ENCODE measurements at regions not wholly inside any gene's neighbourhood (a gene's known extent, or its start where the extent isn't known, plus 50 kb on each side); places are given as distances from the start of the nearest gene placed in this dataset.

DNA sequence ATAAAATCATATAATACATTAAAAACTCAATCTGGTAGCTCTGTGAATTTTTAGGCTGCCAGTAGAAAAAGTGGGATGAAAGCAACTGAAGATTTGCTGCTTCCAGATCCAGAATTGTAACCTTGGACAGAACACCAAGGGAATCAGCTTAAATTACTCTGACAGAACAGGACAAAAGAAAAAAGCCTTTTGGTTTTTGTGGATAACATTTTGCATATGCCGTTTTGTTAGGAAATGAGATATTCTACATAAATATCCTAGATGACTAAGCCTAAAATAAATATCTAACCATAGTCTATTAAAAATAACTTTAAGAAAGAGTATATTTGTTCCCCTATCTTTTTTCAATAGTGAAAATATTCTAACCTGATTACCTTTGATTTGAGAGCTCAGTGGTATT lies 148.7 kb upstream of the DOCK10 start:
- no peaks in the 10 kb centered on the region for H3K36me3 Mint-ChIP-seq (ENCODE audit: low read depth, unreplicated experiment)
- H3K4me1 Mint-ChIP-seq (ENCODE audit: unreplicated experiment): no peaks in the 10 kb centered on the region

DNA sequence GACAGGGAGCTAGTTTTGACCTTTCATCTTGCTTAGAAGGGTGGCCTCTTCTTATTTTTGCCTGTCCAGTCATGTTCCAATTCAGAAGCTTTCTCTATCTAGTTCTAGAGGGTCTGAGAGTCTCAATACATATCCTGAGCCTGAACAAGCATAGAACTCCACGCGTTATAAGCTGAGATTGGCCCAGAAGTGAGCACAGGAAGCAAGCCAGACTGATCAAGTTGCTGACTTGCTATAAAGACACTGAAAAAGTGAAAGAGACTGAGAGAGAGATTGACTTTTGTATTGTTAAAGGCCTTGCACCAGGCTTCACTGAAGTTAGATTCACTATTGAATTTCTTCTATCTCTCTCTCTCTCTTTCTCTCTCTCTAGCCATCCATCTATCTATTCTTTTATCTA lies 142.7 kb upstream of the DOCK10 start:
- Mint-ChIP-seq H3K27ac (ENCODE audit: unreplicated experiment) (no peak overlapping the region), H3K4me3 (ENCODE audit: unreplicated experiment) (no peak overlapping the region), H3K27me3 (ENCODE audit: unreplicated experiment) (no peaks in the 10 kb centered on the region), H3K4me1 (ENCODE audit: unreplicated experiment) (no peaks in the 10 kb centered on the region), H3K9me3 (ENCODE audit: unreplicated experiment) (no peaks in the 10 kb centered on the region), H3K36me3 (ENCODE audit: low read depth, unreplicated experiment) (no peaks in the 10 kb centered on the region)
- no peak for DNase-seq (ENCODE audit: low spot score)
- TF ChIP-seq CTCF (IDR thresholded peaks at IDR 0.05; ENCODE audit: unreplicated experiment): no peak

More for the DNA sequence above, 148.7 kb upstream of the DOCK10 start:
- no peak overlapping the region for H3K4me3 Mint-ChIP-seq (ENCODE audit: unreplicated experiment)
- no peaks in the 10 kb centered on the region for H3K27me3 Mint-ChIP-seq (ENCODE audit: unreplicated experiment)
- no peak overlapping the region for H3K27ac Mint-ChIP-seq (ENCODE audit: unreplicated experiment)
- no peak for DNase-seq (ENCODE audit: low spot score)
- H3K9me3 Mint-ChIP-seq (ENCODE audit: unreplicated experiment): no peaks in the 10 kb centered on the region
- TF ChIP-seq CTCF (IDR thresholded peaks at IDR 0.05; ENCODE audit: unreplicated experiment): no peak

GRCh38 chr2:225182126-225182525 lies 139.9 kb upstream of the DOCK10 start:
- DNase-seq (ENCODE audit: low spot score): no peak
- Mint-ChIP-seq H3K36me3 (ENCODE audit: low read depth, unreplicated experiment) (no peaks in the 10 kb centered on the region), H3K9me3 (ENCODE audit: unreplicated experiment) (no peaks in the 10 kb centered on the region), H3K4me3 (ENCODE audit: unreplicated experiment) (no peak overlapping the region), H3K27ac (ENCODE audit: unreplicated experiment) (no peak overlapping the region), H3K4me1 (ENCODE audit: unreplicated experiment) (no peaks in the 10 kb centered on the region), H3K27me3 (ENCODE audit: unreplicated experiment) (peaks cover 4% of the 10 kb centered on the region)
- no peak for TF ChIP-seq CTCF (IDR thresholded peaks at IDR 0.05; ENCODE audit: unreplicated experiment)

DNA sequence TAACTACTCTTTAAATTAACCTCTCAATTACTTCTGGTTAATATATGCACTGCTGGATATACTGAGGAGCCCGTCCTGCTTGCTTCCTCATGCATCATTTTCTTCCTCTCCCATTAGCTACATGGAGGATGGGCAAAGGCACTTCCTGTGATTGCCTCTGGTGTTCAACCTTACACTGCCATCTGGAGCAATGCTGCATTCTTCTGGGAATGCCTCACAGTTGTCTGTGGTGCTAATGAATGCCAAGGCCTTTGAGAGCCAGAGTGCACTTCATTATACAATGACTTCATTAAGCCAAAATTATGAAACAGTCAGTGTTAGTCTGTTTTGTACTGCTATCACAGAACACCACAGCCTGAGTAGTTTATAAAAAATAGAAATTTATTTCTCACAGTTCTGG lies 134.8 kb upstream of the DOCK10 start:
- H3K9me3 Mint-ChIP-seq (ENCODE audit: unreplicated experiment): no peaks in the 10 kb centered on the region
- H3K27me3 Mint-ChIP-seq (ENCODE audit: unreplicated experiment): peaks cover 4% of the 10 kb centered on the region
- peaks cover 7% of the 10 kb centered on the region for H3K4me1 Mint-ChIP-seq (ENCODE audit: unreplicated experiment)
- H3K27ac Mint-ChIP-seq (ENCODE audit: unreplicated experiment): no peak overlapping the region
- no peak for TF ChIP-seq CTCF (IDR thresholded peaks at IDR 0.05; ENCODE audit: unreplicated experiment)
- H3K36me3 Mint-ChIP-seq (ENCODE audit: low read depth, unreplicated experiment): no peaks in the 10 kb centered on the region
- DNase-seq (ENCODE audit: low spot score): no peak
- no peak overlapping the region for H3K4me3 Mint-ChIP-seq (ENCODE audit: unreplicated experiment)

DNA sequence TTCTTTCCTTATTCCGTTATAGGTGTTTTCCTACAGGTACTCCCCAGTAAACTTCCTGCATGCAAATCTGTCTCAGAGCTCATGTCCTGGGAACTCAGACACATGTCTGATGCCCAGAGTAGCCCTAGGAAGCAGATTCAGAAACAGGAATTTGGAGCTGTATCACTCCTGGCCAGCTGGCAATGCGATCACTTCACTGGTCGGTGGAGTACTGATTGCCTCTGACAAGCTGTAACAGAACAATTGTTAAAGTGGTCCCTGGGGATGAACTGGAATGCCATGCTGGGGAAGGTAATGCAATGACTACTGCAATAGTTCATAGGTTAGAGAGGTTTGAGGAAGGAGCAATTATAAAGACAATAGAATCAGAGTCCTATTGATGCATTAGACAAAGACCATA lies 131.6 kb upstream of the DOCK10 start:
- peaks cover 4% of the 10 kb centered on the region for H3K27me3 Mint-ChIP-seq (ENCODE audit: unreplicated experiment)
- no peak for TF ChIP-seq CTCF (IDR thresholded peaks at IDR 0.05; ENCODE audit: unreplicated experiment)

More for the DNA sequence above, 131.6 kb upstream of the DOCK10 start:
- H3K36me3 Mint-ChIP-seq (ENCODE audit: low read depth, unreplicated experiment): no peaks in the 10 kb centered on the region
- peaks cover 7% of the 10 kb centered on the region for H3K4me1 Mint-ChIP-seq (ENCODE audit: unreplicated experiment)
- H3K4me3 Mint-ChIP-seq (ENCODE audit: unreplicated experiment): no peak overlapping the region
- no peak overlapping the region for H3K27ac Mint-ChIP-seq (ENCODE audit: unreplicated experiment)
- H3K9me3 Mint-ChIP-seq (ENCODE audit: unreplicated experiment): no peaks in the 10 kb centered on the region
- peak; percentile 10 for DNase-seq (ENCODE audit: low spot score)

All from endothelial cell (in vitro differentiated cells).